Body of pancreas (tissue), 4 donors: ENCODE measurements at regions not wholly inside any gene's neighbourhood (a gene's known extent, or its start where the extent isn't known, plus 50 kb on each side); places are given as distances from the start of the nearest gene placed in this dataset.

Experiments
- CTCF ChIP-seq, 7 experiments: fragments of 450-650 bp in 4 of 7; fragments of 200-600 bp in 3 of 7; sonication (generic) in 3 of 7; IDR thresholded peaks; one replicate each; pipeline ENCODE4 v1.5.1; 2016 to 2019; ENCODE audit warnings: antibody characterized with exemption in 7 of 7
- POLR2A ChIP-seq, 3 donors: fragments of 450-650 bp; IDR thresholded peaks; one replicate each; pipeline ENCODE4 v1.6.1; 2016; ENCODE audit warnings: antibody characterized with exemption in 3 of 3, mild to moderate bottlenecking in 2 of 3

- TF ChIP-seq POLR2A (IDR thresholded peaks at IDR 0.05) (no peak), CTCF (IDR thresholded peaks at IDR 0.05) (no peak)
These were observed 118.7 kb upstream of the CCNG1 start for GRCh38 chr5:163318707-163319106.
